ENCODE measurements at regions not wholly inside any gene's neighbourhood (a gene's known extent, or its start where the extent isn't known, plus 50 kb on each side); places are given as distances from the start of the nearest gene placed in this dataset.
"Not testable (repeated sequence)": the region's sequence is repeated elsewhere in the genome, so short reads cannot be mapped to it uniquely, and the experiment has no call there.

- DNase-seq, result no peak
These were observed 471.4 kb downstream of the ETNK1 start for GRCh38 chr12:23096321-23096720.

- DNase-seq, result no peak
These were observed 473.1 kb downstream of the ETNK1 start for GRCh38 chr12:23098110-23098509.

GRCh38 chr12:23098517-23098916 lies 473.5 kb downstream of the ETNK1 start:
- DNase-seq, result no peak

- no peak for DNase-seq
These were observed 474.1 kb downstream of the ETNK1 start for GRCh38 chr12:23099104-23099503.

GRCh38 chr12:23099604-23100003 lies 474.6 kb downstream of the ETNK1 start:
- no peak for DNase-seq

- no peak for DNase-seq
These were observed 484.0 kb downstream of the ETNK1 start for GRCh38 chr12:23108957-23109356.

- DNase-seq, result no peak
These were observed 488.8 kb downstream of the ETNK1 start for GRCh38 chr12:23113781-23114180.

GRCh38 chr12:23115984-23116383 lies 491.0 kb downstream of the ETNK1 start:
- no peak for DNase-seq

GRCh38 chr12:23126794-23127193 lies 501.8 kb downstream of the ETNK1 start:
- no peak for DNase-seq

- DNase-seq, result no peak
These were observed 502.7 kb downstream of the ETNK1 start for GRCh38 chr12:23127701-23128100.

GRCh38 chr12:23128462-23128861 lies 503.5 kb downstream of the ETNK1 start:
- DNase-seq, result no peak

GRCh38 chr12:23132357-23132756 lies 507.4 kb downstream of the ETNK1 start:
- DNase-seq, result no peak

- DNase-seq, result no peak
These were observed 508.5 kb downstream of the ETNK1 start for GRCh38 chr12:23133471-23133870.

- no peak for DNase-seq
These were observed 514.1 kb downstream of the ETNK1 start for GRCh38 chr12:23139026-23139425.

GRCh38 chr12:23140710-23141109 lies 515.7 kb downstream of the ETNK1 start:
- DNase-seq, result no peak

- DNase-seq, result no peak
These were observed 516.4 kb downstream of the ETNK1 start for GRCh38 chr12:23141335-23141734.

GRCh38 chr12:23146070-23146469 lies 521.1 kb downstream of the ETNK1 start:
- not testable (repeated sequence) for DNase-seq

- no peak for DNase-seq
These were observed 543.5 kb downstream of the ETNK1 start for GRCh38 chr12:23168459-23168858.

GRCh38 chr12:23169012-23169695 lies 544.2 kb downstream of the ETNK1 start:
- no peak for DNase-seq

- no peak for DNase-seq
These were observed 544.7 kb downstream of the ETNK1 start for GRCh38 chr12:23169696-23170013.

- DNase-seq, result no peak
These were observed 549.9 kb downstream of the ETNK1 start for GRCh38 chr12:23174917-23175316.

GRCh38 chr12:23185346-23185745 lies 560.4 kb downstream of the ETNK1 start:
- DNase-seq, result no peak

GRCh38 chr12:23186950-23187349 lies 562.0 kb downstream of the ETNK1 start:
- no peak for DNase-seq

GRCh38 chr12:23193552-23193951 lies 568.6 kb downstream of the ETNK1 start:
- no peak for DNase-seq

GRCh38 chr12:23197266-23197665 lies 572.3 kb downstream of the ETNK1 start:
- DNase-seq, result no peak

GRCh38 chr12:23202728-23203127 lies 577.8 kb downstream of the ETNK1 start:
- DNase-seq, result no peak
